Suprapubic skin (tissue), 4 donors: ENCODE measurements at regions not wholly inside any gene's neighbourhood (a gene's known extent, or its start where the extent isn't known, plus 50 kb on each side); places are given as distances from the start of the nearest gene placed in this dataset.

Experiments
- POLR2A ChIP-seq, 2 donors: fragments of 450-650 bp; IDR thresholded peaks; one replicate each; pipeline ENCODE4 v1.6.1; 2017; ENCODE audit warnings: antibody characterized with exemption in 2 of 2, mild to moderate bottlenecking in 2 of 2, moderate library complexity in 2 of 2
- POLR2AphosphoS5 ChIP-seq, 3 donors: sonication (generic); formaldehyde crosslinking; IDR thresholded peaks; one replicate each; pipeline ENCODE4 v1.6.1; 2017; ENCODE audit warnings: antibody characterized with exemption in 3 of 3
- TF ChIP-seq, protein P1 (sequence below), 2 donors: fragments of 200-600 bp in 1 of 2; fragments of 450-650 bp in 1 of 2; sonication (generic) in 1 of 2; IDR thresholded peaks; one replicate each; pipeline ENCODE4 v1.5.1; 2016 to 2019; ENCODE audit warnings: antibody characterized with exemption in 2 of 2, mild to moderate bottlenecking in 1 of 2, moderate library complexity in 1 of 2

DNA sequence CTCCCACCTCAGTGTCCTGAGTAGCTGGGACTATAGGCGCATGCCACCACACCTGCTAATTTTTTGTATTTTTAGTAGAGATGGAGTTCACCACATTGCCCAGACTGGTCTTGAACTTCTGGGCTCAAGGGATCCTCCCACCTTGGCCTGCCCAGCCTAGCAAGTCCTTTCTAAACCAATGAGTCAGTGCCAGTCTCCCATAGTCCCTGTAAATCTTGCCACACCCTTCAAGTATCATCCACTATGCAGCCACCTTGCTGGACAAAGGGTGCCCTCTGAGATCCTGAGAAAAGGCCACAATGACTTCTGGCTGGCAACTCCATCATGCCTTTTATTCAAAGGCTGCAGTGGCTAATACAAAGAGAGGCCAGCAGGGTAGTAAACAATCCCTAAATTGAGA, 184.0 kb downstream of the ABHD5 start:
- TF ChIP-seq, protein P1, sequence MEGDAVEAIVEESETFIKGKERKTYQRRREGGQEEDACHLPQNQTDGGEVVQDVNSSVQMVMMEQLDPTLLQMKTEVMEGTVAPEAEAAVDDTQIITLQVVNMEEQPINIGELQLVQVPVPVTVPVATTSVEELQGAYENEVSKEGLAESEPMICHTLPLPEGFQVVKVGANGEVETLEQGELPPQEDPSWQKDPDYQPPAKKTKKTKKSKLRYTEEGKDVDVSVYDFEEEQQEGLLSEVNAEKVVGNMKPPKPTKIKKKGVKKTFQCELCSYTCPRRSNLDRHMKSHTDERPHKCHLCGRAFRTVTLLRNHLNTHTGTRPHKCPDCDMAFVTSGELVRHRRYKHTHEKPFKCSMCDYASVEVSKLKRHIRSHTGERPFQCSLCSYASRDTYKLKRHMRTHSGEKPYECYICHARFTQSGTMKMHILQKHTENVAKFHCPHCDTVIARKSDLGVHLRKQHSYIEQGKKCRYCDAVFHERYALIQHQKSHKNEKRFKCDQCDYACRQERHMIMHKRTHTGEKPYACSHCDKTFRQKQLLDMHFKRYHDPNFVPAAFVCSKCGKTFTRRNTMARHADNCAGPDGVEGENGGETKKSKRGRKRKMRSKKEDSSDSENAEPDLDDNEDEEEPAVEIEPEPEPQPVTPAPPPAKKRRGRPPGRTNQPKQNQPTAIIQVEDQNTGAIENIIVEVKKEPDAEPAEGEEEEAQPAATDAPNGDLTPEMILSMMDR (IDR thresholded peaks at IDR 0.05), result no peak
- TF ChIP-seq POLR2A (IDR thresholded peaks at IDR 0.05), result no peak
- TF ChIP-seq POLR2AphosphoS5 (IDR thresholded peaks at IDR 0.05), result no peak
